Stimulated activated CD4-positive, alpha-beta T cell treated with anti-CD3 and anti-CD28 coated beads, Interleukin-2, amount 100 ng/mL, for 24 hours (primary cell): ENCODE measurements at regions not wholly inside any gene's neighbourhood (a gene's known extent, or its start where the extent isn't known, plus 50 kb on each side); places are given as distances from the start of the nearest gene placed in this dataset.

Experiments used
- DNase-seq, 2 donors: peaks; one replicate each; pipeline ENCODE4 v3.0.0-alpha.2; 2020

- no peak for DNase-seq
Observed at GRCh38 chr6:88223298-88223697, 57.2 kb upstream of the CNR1 start.

DNA sequence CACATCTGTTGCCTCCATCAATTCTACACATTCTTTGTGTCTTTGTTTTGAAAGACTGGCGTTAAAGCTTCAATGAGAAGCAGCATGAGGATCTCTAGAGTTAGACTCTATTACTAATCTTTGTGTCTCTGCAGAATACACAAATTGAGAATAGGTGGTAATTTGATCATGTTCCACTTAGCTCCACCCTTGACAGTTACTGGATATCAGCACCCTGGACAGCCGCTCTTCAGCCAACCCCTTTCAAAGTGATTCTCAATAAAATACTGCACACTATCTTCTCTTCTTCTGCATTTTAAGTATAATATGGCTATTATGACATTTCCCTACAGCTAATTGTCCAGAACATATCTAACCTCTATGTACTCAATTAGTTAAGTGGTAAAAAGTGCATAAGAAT lies 54.3 kb upstream of the CNR1 start:
- no peak for DNase-seq

DNA sequence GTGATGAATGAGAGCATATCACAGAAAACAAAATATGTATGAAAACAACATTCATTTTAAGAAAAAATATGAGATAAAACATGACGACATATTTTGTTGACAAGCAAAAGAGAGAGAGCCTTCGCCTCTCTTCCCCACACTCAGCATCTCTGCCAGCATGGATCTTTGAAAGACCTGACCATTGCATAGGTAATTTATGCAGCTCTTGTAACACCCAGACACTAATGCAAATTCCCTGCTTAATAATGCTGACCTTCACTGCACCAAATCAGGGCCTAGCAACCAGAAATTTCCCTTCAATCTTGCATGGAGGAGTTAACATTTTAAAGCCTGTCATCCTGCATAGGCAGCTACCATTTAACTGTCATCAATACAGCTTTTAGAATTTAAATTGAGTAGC lies 50.0 kb upstream of the CNR1 start:
- no peak for DNase-seq
